ACC112 (cell line): ENCODE measurements at regions not wholly inside any gene's neighbourhood (a gene's known extent, or its start where the extent isn't known, plus 50 kb on each side); places are given as distances from the start of the nearest gene placed in this dataset.

Source experiments
- H2AFZ ChIP-seq: fragments of 200-600 bp; sonication (generic); one replicate; pipeline ENCODE4 v1.6.0; 2017; ENCODE audit warnings: antibody characterized with exemption, low read length; ENCODE audit not compliant: unreplicated experiment
- H3K27ac ChIP-seq: fragments of 200-600 bp; sonication (generic); 2 replicates; pipeline ENCODE4 v1.5.1; 2014; ENCODE audit warnings: low read depth, mild to moderate bottlenecking, antibody characterized with exemption, low read length, moderate library complexity
- H3K27me3 ChIP-seq: fragments of 200-600 bp; sonication (generic); 2 replicates; pipeline ENCODE4 v1.6.1; 2014; ENCODE audit warnings: mild to moderate bottlenecking, antibody characterized with exemption, low read length, moderate library complexity, mixed read lengths; ENCODE audit not compliant: insufficient read depth
- H3K36me3 ChIP-seq: fragments of 200-600 bp; sonication (generic); 2 replicates; pipeline ENCODE4 v1.6.1; 2016; ENCODE audit warnings: mild to moderate bottlenecking, antibody characterized with exemption, low read length, moderate library complexity, mixed read lengths; ENCODE audit not compliant: insufficient read depth
- H3K4me1 ChIP-seq: fragments of 200-600 bp; sonication (generic); one replicate; pipeline ENCODE4 v1.6.1; 2016; ENCODE audit warnings: low read length, mixed read lengths; ENCODE audit not compliant: insufficient read depth, unreplicated experiment, control insufficient read depth
- H3K4me3 ChIP-seq: fragments of 200-600 bp; sonication (generic); 2 replicates; pipeline ENCODE4 v1.5.1; 2014; ENCODE audit warnings: mild to moderate bottlenecking, low read depth, low read length
- H3K79me2 ChIP-seq: fragments of 200-600 bp; sonication (generic); one replicate; pipeline ENCODE4 v1.6.0; 2016; ENCODE audit warnings: low read length; ENCODE audit not compliant: control insufficient read depth, unreplicated experiment, insufficient read depth

GRCh38 chr7:67614843-67615242, 618.2 kb downstream of the TYW1 start:
- Histone ChIP-seq H3K4me3 (no peak overlapping the region), H2AFZ (no peak overlapping the region), H3K36me3 (no peaks in the 10 kb centered on the region), H3K4me1 (no peaks in the 10 kb centered on the region), H3K27ac (no peak overlapping the region), H3K27me3 (peaks cover 12% of the 10 kb centered on the region; the same call in 1 of the 2 replicates), H3K79me2 (no peaks in the 10 kb centered on the region)

GRCh38 chr7:67616517-67616916, 619.9 kb downstream of the TYW1 start:
- Histone ChIP-seq H2AFZ (no peak overlapping the region), H3K4me3 (no peak overlapping the region), H3K79me2 (no peaks in the 10 kb centered on the region), H3K27me3 (peaks cover 26% of the 10 kb centered on the region; the same call in 1 of the 2 replicates), H3K4me1 (no peaks in the 10 kb centered on the region), H3K27ac (no peak overlapping the region), H3K36me3 (no peaks in the 10 kb centered on the region)

GRCh38 chr7:67618556-67619162, 622.0 kb downstream of the TYW1 start:
- no peaks in the 10 kb centered on the region for H3K4me1 ChIP-seq
- H3K36me3 ChIP-seq, result no peaks in the 10 kb centered on the region
- no peak overlapping the region for H3K4me3 ChIP-seq
- no peak overlapping the region for H3K27ac ChIP-seq
- H2AFZ ChIP-seq, result no peak overlapping the region
- no peaks in the 10 kb centered on the region for H3K79me2 ChIP-seq
- H3K27me3 ChIP-seq, result peaks cover 26% of the 10 kb centered on the region

GRCh38 chr7:67619175-67619574, 622.5 kb downstream of the TYW1 start:
- H3K27ac ChIP-seq, result no peak overlapping the region
- no peak overlapping the region for H3K4me3 ChIP-seq
- H2AFZ ChIP-seq, result no peak overlapping the region
- no peaks in the 10 kb centered on the region for H3K36me3 ChIP-seq
- H3K27me3 ChIP-seq, result peaks cover 26% of the 10 kb centered on the region
- H3K79me2 ChIP-seq, result no peaks in the 10 kb centered on the region
- no peaks in the 10 kb centered on the region for H3K4me1 ChIP-seq

GRCh38 chr7:67620216-67620933, 623.7 kb downstream of the TYW1 start:
- H3K79me2 ChIP-seq, result no peaks in the 10 kb centered on the region
- no peak overlapping the region for H3K4me3 ChIP-seq
- no peaks in the 10 kb centered on the region for H3K36me3 ChIP-seq
- H3K4me1 ChIP-seq, result no peaks in the 10 kb centered on the region
- H3K27ac ChIP-seq, result no peak overlapping the region
- no peak overlapping the region for H2AFZ ChIP-seq
- H3K27me3 ChIP-seq, result peaks cover 26% of the 10 kb centered on the region

GRCh38 chr7:67621704-67622103, 625.1 kb downstream of the TYW1 start:
- Histone ChIP-seq H3K79me2 (no peaks in the 10 kb centered on the region), H3K4me3 (no peak overlapping the region), H3K27me3 (peaks cover 26% of the 10 kb centered on the region)

GRCh38 chr7:67625257-67625737, 628.7 kb downstream of the TYW1 start:
- Histone ChIP-seq H3K36me3 (no peaks in the 10 kb centered on the region), H3K27me3 (peaks cover 11% of the 10 kb centered on the region), H2AFZ (no peak overlapping the region), H3K4me1 (no peaks in the 10 kb centered on the region), H3K79me2 (no peaks in the 10 kb centered on the region), H3K4me3 (no peak overlapping the region), H3K27ac (no peak overlapping the region)

More at GRCh38 chr7:67621704-67622103, 625.1 kb downstream of the TYW1 start:
- Histone ChIP-seq H2AFZ (no peak overlapping the region), H3K4me1 (no peaks in the 10 kb centered on the region), H3K27ac (no peak overlapping the region), H3K36me3 (no peaks in the 10 kb centered on the region)

- H3K79me2 ChIP-seq, result no peaks in the 10 kb centered on the region
- no peaks in the 10 kb centered on the region for H3K36me3 ChIP-seq
- H3K4me3 ChIP-seq, result no peak overlapping the region
- no peaks in the 10 kb centered on the region for H3K4me1 ChIP-seq
- H3K27me3 ChIP-seq, result no peaks in the 10 kb centered on the region
- H3K27ac ChIP-seq, result no peak overlapping the region
- H2AFZ ChIP-seq, result no peak overlapping the region
These were observed 634.8 kb downstream of the TYW1 start for GRCh38 chr7:67631476-67631875.

- Histone ChIP-seq H3K27ac (no peak overlapping the region), H2AFZ (no peak overlapping the region), H3K27me3 (no peaks in the 10 kb centered on the region), H3K4me3 (no peak overlapping the region), H3K4me1 (no peaks in the 10 kb centered on the region), H3K79me2 (no peaks in the 10 kb centered on the region), H3K36me3 (no peaks in the 10 kb centered on the region)
These were observed 638.6 kb downstream of the TYW1 start for GRCh38 chr7:67635271-67635670.

- Histone ChIP-seq H2AFZ (no peak overlapping the region), H3K4me1 (no peaks in the 10 kb centered on the region), H3K79me2 (no peaks in the 10 kb centered on the region), H3K27me3 (no peaks in the 10 kb centered on the region), H3K36me3 (no peaks in the 10 kb centered on the region), H3K27ac (no peak overlapping the region), H3K4me3 (no peak overlapping the region)
These were observed 639.9 kb downstream of the TYW1 start for GRCh38 chr7:67636348-67637022.

- Histone ChIP-seq H2AFZ (no peak overlapping the region), H3K27ac (no peak overlapping the region), H3K4me3 (no peak overlapping the region), H3K27me3 (no peaks in the 10 kb centered on the region), H3K4me1 (no peaks in the 10 kb centered on the region), H3K36me3 (no peaks in the 10 kb centered on the region), H3K79me2 (no peaks in the 10 kb centered on the region)
These were observed 640.4 kb downstream of the TYW1 start for GRCh38 chr7:67637023-67637358.
